Right lobe of liver (tissue), 4 donors: ENCODE measurements at regions not wholly inside any gene's neighbourhood (a gene's known extent, or its start where the extent isn't known, plus 50 kb on each side); places are given as distances from the start of the nearest gene placed in this dataset.

Experiments
- CTCF ChIP-seq, 4 donors: fragments of 200-600 bp in 3 of 4; fragments of 450-650 bp in 1 of 4; IDR thresholded peaks; one replicate each; pipeline versions ENCODE4 v1.5.1 to v1.8.0; 2016 to 2022; ENCODE audit warnings: antibody characterized with exemption in 4 of 4, mild to moderate bottlenecking in 2 of 4
- POLR2A ChIP-seq: fragments of 450-650 bp; IDR thresholded peaks from one replicate; pipeline ENCODE4 v1.6.1; 2017; ENCODE audit warnings: antibody characterized with exemption, mild to moderate bottlenecking
- donor health status: DM: no; HTN: no; CAD: no.
- donor health status: DM: no; HTN: no; CAD: no.
- donor health status: DM: no; HTN: yes; CAD: no.

DNA sequence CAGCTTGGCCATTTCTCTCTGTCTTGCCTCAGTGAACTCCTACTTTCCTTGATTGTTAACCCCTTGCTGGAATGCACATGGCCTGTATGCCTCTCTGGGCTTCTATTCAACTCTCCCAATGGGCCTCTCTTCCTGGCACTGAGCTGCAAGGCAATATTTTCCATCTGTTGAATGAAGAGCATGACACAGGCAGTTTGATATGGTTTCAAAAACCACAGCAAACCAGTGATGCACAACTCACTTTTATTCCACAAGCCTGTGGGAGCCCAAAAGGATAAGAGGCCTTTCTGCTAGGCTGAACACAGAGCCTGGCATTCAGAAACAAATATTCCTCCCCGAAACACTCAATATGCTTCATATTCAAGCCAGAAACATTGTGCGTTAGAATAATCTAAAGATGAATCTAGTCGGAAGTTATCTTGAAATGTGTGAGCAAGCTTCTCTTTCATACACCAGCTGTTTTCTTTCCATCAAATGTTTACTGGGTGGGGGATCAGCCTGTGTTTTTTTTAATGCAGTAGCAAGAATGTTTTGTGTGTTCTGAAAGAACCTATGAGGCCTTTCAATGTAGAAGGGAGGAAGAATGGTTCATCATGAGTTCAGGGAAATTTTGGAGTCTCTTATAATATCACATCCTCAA, 443.1 kb upstream of the SPRY2 start:
- TF ChIP-seq CTCF (IDR thresholded peaks at IDR 0.05), result no peak
- TF ChIP-seq POLR2A, result no peak
